GM12878 (cell line): ENCODE measurements at regions not wholly inside any gene's neighbourhood (a gene's known extent, or its start where the extent isn't known, plus 50 kb on each side); places are given as distances from the start of the nearest gene placed in this dataset.

Experiments
- ATAC-seq: fragments of 200-7000 bp; cut with Tn5 transposase; 3 replicates; pipeline ENCODE4 v1.9.1; 2020; ENCODE audit warnings: mild to moderate bottlenecking, moderate library complexity
- BruUV-seq: library from RNA; stranded (reverse); fragments of 400-500 nt; replicated peaks from 2 replicates; lab custom pipeline; 2021; lab: Mats Ljungman, UMichigan
- CTCF ChIA-PET: fragments of 300-600 bp; sonication (Branson Sonifier 250); formaldehyde crosslinking; extraction: SDS; loops from one replicate; lab custom pipeline; 2021; ENCODE audit warnings: inconsistent platforms; lab: Yijun Ruan, JAX
- POLR2A ChIA-PET: fragments of 350-600 bp; formaldehyde crosslinking; extraction: SDS; loops from one replicate; lab custom pipeline; 2021; ENCODE audit warnings: inconsistent platforms; lab: Charles Lee
- RAD21 ChIA-PET: fragments of 300-600 bp; sonication (Branson Sonifier 250); formaldehyde crosslinking; loops from one replicate; lab custom pipeline; 2023; ENCODE audit warnings: antibody characterized with exemption; ENCODE audit not compliant: unreplicated experiment; lab: Charles Lee
- SMC1A ChIA-PET: fragments of 300-600 bp; sonication (Branson Sonifier 250); formaldehyde crosslinking; loops from one replicate; lab custom pipeline; 2023; ENCODE audit not compliant: unreplicated experiment, uncharacterized antibody; lab: Charles Lee
- DNase-seq: peaks from one replicate; pipeline ENCODE4 v3.0.0-alpha.2; 2011; ENCODE audit warnings: low read depth, low spot score
- FAIRE-seq: peaks from 3 replicates; lab custom pipeline; 2011; peaks lifted over from hg19 to GRCh38; lab: Jason Lieb, UNC
- H2AFZ ChIP-seq: 2 replicates; pipeline ENCODE4 v1.6.0; 2011; ENCODE audit warnings: low read depth, low read length, control low read depth; ENCODE audit not compliant: control insufficient read depth
- H3K27ac ChIP-seq: 2 replicates; pipeline ENCODE4 v1.5.1; 2011; ENCODE audit warnings: control low read depth; ENCODE audit not compliant: control insufficient read depth, insufficient read depth
- H3K27me3 ChIP-seq, 2 experiments: replicated peaks in 1 of 2; 2 replicates each; pipeline versions ENCODE4 v1.6.0 to v1.6.1; 2011; ENCODE audit warnings: low read length in 1 of 2; ENCODE audit not compliant: control insufficient read depth in 2 of 2, insufficient read depth in 2 of 2
- H3K36me3 ChIP-seq, 2 experiments: 2 replicates each; pipeline ENCODE4 v1.5.1; 2011; ENCODE audit warnings: low read length in 1 of 2; ENCODE audit not compliant: control insufficient read depth in 2 of 2, insufficient read depth in 2 of 2
- H3K4me1 ChIP-seq: 2 replicates; pipeline ENCODE4 v1.6.1; 2011; ENCODE audit warnings: mild to moderate bottlenecking, low read length, moderate library complexity, mixed read lengths; ENCODE audit not compliant: control insufficient read depth, insufficient read depth
- H3K4me2 ChIP-seq: 2 replicates; pipeline ENCODE4 v1.6.0; 2011; ENCODE audit warnings: control low read depth; ENCODE audit not compliant: control insufficient read depth, insufficient read depth
- H3K4me3 ChIP-seq: fragments of 200-600 bp; sonication (generic); 2 replicates; pipeline ENCODE4 v1.5.1; 2016
- H3K79me2 ChIP-seq: 2 replicates; pipeline ENCODE4 v1.6.0; 2011; ENCODE audit warnings: low read length; ENCODE audit not compliant: control insufficient read depth, insufficient read depth
- H3K9ac ChIP-seq: 2 replicates; pipeline ENCODE4 v1.8.0; 2011; ENCODE audit warnings: low read length, control low read depth, mixed read lengths; ENCODE audit not compliant: control insufficient read depth, insufficient read depth
- H3K9me3 ChIP-seq: replicated peaks from 3 replicates; pipeline ENCODE4 v1.5.1; 2011; ENCODE audit warnings: mild to moderate bottlenecking, low read length; ENCODE audit not compliant: control insufficient read depth, insufficient read depth
- H4K20me1 ChIP-seq: 2 replicates; pipeline ENCODE4 v1.6.0; 2011; ENCODE audit not compliant: control insufficient read depth, insufficient read depth
- BCL3 ChIP-seq: IDR thresholded peaks from 2 replicates; pipeline ENCODE4 v1.6.1; 2011; ENCODE audit warnings: borderline replicate concordance, low read depth, mild to moderate bottlenecking, moderate library complexity, low read length; ENCODE audit not compliant: insufficient read depth, poor library complexity, severe bottlenecking
- CHD2 ChIP-seq: IDR thresholded peaks from 2 replicates; pipeline ENCODE4 v1.6.1; 2011; ENCODE audit warnings: low read depth, low read length, improper control_type of control experiment, borderline replicate concordance
- CREM ChIP-seq: IDR thresholded peaks from 2 replicates; pipeline ENCODE4 v1.6.1; 2014; ENCODE audit warnings: antibody characterized with exemption, low read depth
- ESRRA ChIP-seq: IDR thresholded peaks from 2 replicates; pipeline ENCODE4 v1.6.1; 2012; ENCODE audit warnings: mild to moderate bottlenecking, low read length, improper control_type of control experiment
- GABPA ChIP-seq: IDR thresholded peaks from 2 replicates; pipeline ENCODE4 v1.6.1; 2014; ENCODE audit warnings: antibody characterized with exemption, low read depth, mild to moderate bottlenecking, inconsistent platforms
- MEF2A ChIP-seq: IDR thresholded peaks from 2 replicates; pipeline ENCODE4 v1.6.1; 2011; ENCODE audit warnings: low read depth, mild to moderate bottlenecking, low read length, moderate library complexity; ENCODE audit not compliant: insufficient read depth
- NRF1 ChIP-seq: conservative IDR thresholded peaks from 2 replicates; pipeline ENCODE4 v1.6.1; 2011; ENCODE audit warnings: mild to moderate bottlenecking, low read depth, low read length, improper control_type of control experiment
- PKNOX1 ChIP-seq: fragments of 450-650 bp; IDR thresholded peaks from 2 replicates; pipeline ENCODE4 v1.6.1; 2016; ENCODE audit warnings: mild to moderate bottlenecking
- PRDM15 ChIP-seq: fragments of 450-650 bp; formaldehyde crosslinking; IDR thresholded peaks from 2 replicates; pipeline ENCODE4 v1.4.0; 2020; ENCODE audit warnings: mild to moderate bottlenecking, moderate library complexity
- RAD51 ChIP-seq: fragments of 450-650 bp; IDR thresholded peaks from 2 replicates; pipeline ENCODE4 v1.6.1; 2016; ENCODE audit warnings: moderate library complexity, mild to moderate bottlenecking, inconsistent platforms
- RBBP5 ChIP-seq: fragments of 200-600 bp; sonication (generic); conservative IDR thresholded peaks from 2 replicates; pipeline ENCODE4 v1.6.1; 2016
- SUPT20H ChIP-seq: IDR thresholded peaks from 2 replicates; pipeline ENCODE4 v1.6.1; 2011; ENCODE audit warnings: low read depth, mild to moderate bottlenecking, low read length, moderate library complexity, borderline replicate concordance; ENCODE audit not compliant: control insufficient read depth
- TBL1XR1 ChIP-seq: IDR thresholded peaks from 2 replicates; pipeline ENCODE4 v1.6.1; 2012; ENCODE audit warnings: low read depth, low read length, improper control_type of control experiment
- YY1 ChIP-seq: IDR thresholded peaks from 2 replicates; pipeline ENCODE4 v1.6.1; 2011; ENCODE audit warnings: low read depth, mild to moderate bottlenecking, low read length
- WGBS: methylation state at CpG from one replicate; pipeline ENCODE4 v1.1.6; 2016; ENCODE audit warnings: low lambda C conversion rate; ENCODE audit not compliant: insufficient replicate concordance, insufficient coverage; ENCODE audit errors: missing lambda C conversion rate; 5-methylcytosine and 5-hydroxymethylcytosine counted together
- in situ Hi-C: fragments of 300-500 bp; cut with MboI; formaldehyde crosslinking; loops from 9 replicates; pipeline ENCODE4 v1.14.3; 2018; ENCODE audit warnings: mixed read lengths
- intact Hi-C: fragments of 100-400 bp; cut with micrococcal nuclease; formaldehyde crosslinking; loops from one replicate; pipeline ENCODE4 v1.14.2; 2022; ENCODE audit not compliant: unreplicated experiment

- no peaks in the 10 kb centered on the region for H3K4me1 ChIP-seq
- BruUV-seq, result no TSS peak
- ATAC-seq, result no peak
- DNase-seq, result no peak
- no peak for FAIRE-seq
- H3K79me2 ChIP-seq, result no peaks in the 10 kb centered on the region
- no peak overlapping the region for H3K9ac ChIP-seq
- no peak overlapping the region for H3K4me2 ChIP-seq
- H3K27me3 ChIP-seq, result no peaks in the 10 kb centered on the region
- H3K36me3 ChIP-seq, result no peaks in the 10 kb centered on the region
- ChIA-PET RAD21 (no interaction called here), POLR2A (no interaction called here), SMC1A (no interaction called here), CTCF (no interaction called here)
- TF ChIP-seq TBL1XR1 (no peak), PKNOX1 (no peak), NRF1 (no peak), CREM (no peak), RBBP5 (no peak), GABPA (no peak), SUPT20H (no peak), CHD2 (no peak), YY1 (no peak)
- intact Hi-C loops (no loop called here), in situ Hi-C loops (no loop called here)
- H3K27ac ChIP-seq, result no peak overlapping the region
- no peak overlapping the region for H3K4me3 ChIP-seq
- H4K20me1 ChIP-seq, result no peaks in the 10 kb centered on the region
- no peaks in the 10 kb centered on the region for H3K9me3 ChIP-seq
- no peak overlapping the region for H2AFZ ChIP-seq
- 8% methylated on average over 3 of the region's 3 CpGs for WGBS
Observed at GRCh38 chr14:43855556-43855955, 651.5 kb downstream of the FSCB start.

GRCh38 chr14:43853541-43853940, 653.5 kb downstream of the FSCB start:
- ChIA-PET POLR2A (no interaction called here), SMC1A (interaction anchor here (0.6 kb wide), 1 partner anchor 993 kb away, joined by 3 read pairs; no protein-coding TSS in a partner anchor), RAD21 (no interaction called here), CTCF (no interaction called here)
- H3K9me3 ChIP-seq, result no peaks in the 10 kb centered on the region
- no peak overlapping the region for H2AFZ ChIP-seq
- H3K9ac ChIP-seq, result no peak overlapping the region
- ATAC-seq (no peak), FAIRE-seq (no peak), DNase-seq (no peak)
- no peaks in the 10 kb centered on the region for H3K27me3 ChIP-seq
- in situ Hi-C loops (no loop called here), intact Hi-C loops (no loop called here)
- 7% methylated on average over 1 of the region's 1 CpG for WGBS
- H3K4me3 ChIP-seq, result no peak overlapping the region
- no peak overlapping the region for H3K4me2 ChIP-seq
- no peaks in the 10 kb centered on the region for H4K20me1 ChIP-seq
- H3K4me1 ChIP-seq, result no peaks in the 10 kb centered on the region
- no peak overlapping the region for H3K27ac ChIP-seq
- H3K79me2 ChIP-seq, result no peaks in the 10 kb centered on the region
- no TSS peak for BruUV-seq
- no peaks in the 10 kb centered on the region for H3K36me3 ChIP-seq
- no peak for TF ChIP-seq ESRRA
- TF ChIP-seq PRDM15 (CRISPR knock-in tag), result no peak
- no peak for TF ChIP-seq RAD51
- no peak for TF ChIP-seq MEF2A
- no peak for TF ChIP-seq BCL3
